UCSD-AML1 (cell line): ENCODE measurements at regions not wholly inside any gene's neighbourhood (a gene's known extent, or its start where the extent isn't known, plus 50 kb on each side); places are given as distances from the start of the nearest gene placed in this dataset.

Experiments
- DNase-seq: peaks from one replicate; lab custom pipeline; 2025; ENCODE audit not compliant: unreplicated experiment; lab: John Stamatoyannopoulos, UW

DNA sequence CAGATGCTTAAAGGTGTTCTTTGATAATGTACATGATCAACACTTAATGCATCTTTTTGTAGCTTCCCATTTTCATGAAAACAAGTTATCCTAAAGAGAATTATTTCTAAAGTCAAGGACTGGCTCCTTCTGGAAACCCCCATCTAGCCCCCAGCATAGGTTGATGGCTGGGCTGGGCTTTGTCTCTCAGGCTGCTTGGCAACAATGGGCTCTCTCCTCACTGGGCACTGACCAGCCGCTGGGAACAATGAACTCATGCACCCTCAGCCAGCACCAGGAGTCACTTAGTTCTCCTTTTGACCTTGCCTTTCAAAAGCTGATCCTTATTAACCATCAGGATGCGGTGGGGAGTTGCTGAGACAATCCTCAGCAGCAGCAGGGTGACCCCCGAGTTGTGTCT, 293.0 kb upstream of the PLXNA2 start:
- DNase-seq = no peak

DNA sequence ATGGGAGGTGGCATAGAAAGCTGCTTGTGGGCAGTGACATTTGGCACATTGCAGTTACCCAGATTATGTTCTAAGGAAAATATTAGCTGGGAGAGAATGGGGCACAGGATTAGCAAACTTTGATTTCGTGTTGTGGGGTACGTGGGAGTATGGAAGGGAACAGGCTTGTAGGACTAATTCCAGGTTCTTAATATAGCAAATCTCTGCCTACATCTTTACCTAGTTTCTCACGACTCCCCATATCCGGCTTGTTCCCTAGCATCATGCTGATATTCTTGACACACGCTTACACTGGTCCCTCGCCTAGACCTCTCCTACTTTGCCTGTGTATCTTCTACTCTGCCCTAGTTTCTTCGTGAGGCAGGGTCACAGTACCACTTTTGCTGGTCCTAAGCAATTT, 293.9 kb upstream of the PLXNA2 start:
- DNase-seq = no peak

DNA sequence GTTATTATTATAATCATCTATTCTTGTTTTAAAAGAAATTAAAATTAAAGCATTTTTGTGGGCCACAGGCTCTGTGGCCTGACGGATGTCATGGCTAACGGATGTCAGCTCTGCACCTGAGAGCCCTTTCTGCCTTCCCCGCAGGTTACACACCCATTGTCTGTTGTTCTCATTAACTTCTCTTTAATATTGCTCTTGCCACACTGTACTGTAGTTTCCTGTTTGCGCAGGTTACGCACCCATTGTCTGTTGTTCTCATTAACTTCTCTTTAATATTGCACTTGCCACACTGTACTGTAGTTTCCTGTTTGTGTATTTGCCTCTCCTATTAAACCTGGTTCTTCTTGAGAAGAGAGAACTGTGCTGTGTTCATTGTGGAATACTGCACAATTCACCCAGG, 294.4 kb upstream of the PLXNA2 start:
- no peak for DNase-seq

DNA sequence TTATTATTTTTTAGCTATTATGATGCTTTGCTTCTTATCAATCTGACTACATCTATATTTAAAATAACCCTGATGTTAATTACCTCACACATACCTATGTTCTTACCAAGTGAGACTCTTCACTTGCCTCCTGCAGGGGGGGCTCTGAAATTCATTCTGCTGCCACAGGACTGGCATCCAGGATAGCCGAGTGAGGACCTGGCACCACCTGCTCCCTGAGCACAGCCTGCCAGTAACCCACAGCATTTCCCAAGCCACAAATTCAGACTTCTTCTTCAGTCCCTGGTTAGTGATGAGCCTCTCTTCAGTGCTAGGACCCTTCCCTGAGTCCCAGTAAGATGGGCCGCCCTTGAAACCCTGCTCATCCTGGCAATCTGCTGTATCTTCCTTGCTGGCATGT, 296.5 kb upstream of the PLXNA2 start:
- DNase-seq = no peak

DNA sequence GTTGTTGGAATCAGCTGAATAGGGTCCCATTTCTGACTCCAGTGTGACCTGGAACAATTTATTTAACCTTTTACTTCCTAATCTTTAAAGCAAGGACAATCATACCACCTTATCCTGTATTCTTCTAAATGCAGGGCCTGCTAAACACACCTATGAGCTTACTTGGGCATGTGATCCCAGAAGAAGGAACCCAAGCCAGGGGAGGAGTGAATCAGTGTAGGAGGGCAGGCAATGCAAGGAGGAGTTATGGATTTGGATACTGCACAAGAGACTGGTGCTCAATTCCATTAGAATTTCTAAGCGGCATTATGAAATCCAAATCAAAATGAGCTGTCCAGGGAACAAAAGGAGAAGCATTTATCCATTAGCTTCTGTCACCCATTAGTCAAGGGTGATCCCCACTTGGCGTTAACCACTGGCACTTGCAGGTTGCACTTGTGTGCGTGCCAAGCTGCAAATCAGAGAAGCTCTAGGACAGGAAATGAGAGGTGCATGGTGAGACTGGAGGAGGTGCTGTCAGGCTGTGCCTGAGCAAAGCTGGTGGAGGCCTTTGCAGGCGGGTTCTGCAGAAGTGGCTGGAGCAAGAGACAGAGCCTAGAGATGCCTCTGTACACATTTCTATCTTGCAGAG, 297.2 kb upstream of the PLXNA2 start:
- DNase-seq = no peak

DNA sequence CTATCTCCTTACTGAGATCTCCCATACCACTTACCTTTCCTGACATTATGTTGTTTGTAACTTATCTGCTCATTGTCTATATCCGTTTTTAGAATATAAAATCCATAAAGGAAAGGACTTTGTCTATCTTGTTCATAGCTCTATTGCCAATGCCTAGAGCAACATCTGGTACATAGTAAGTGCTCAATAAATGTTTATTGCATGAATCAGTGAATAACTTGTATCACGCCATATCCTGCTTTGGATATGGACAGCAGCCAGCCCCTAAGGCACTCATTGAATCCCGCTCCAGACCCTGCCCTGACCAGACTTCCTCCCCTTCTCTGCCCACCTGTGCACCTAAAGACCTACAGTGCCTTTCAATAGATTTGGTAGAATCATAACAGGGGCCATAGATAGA, 298.1 kb upstream of the PLXNA2 start:
- no peak for DNase-seq

DNA sequence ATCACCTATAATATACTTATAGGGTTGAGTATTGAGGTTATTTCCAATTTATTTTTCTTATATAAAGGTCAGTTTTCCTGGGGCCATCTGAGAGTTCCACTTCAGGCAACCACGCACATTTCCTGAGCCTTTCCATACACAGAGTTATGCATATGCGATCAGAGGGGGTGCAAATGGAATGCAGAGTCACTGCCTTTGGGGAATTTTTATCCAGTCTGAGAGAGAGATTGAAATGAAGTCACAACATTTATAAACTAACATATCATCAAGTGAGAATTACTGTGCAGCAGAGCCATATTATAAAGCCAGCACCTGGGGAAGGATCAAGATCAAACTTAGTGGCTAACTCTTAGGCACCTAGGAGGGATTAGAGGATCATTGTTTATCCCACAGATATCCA, 299.9 kb upstream of the PLXNA2 start:
- no peak for DNase-seq

DNA sequence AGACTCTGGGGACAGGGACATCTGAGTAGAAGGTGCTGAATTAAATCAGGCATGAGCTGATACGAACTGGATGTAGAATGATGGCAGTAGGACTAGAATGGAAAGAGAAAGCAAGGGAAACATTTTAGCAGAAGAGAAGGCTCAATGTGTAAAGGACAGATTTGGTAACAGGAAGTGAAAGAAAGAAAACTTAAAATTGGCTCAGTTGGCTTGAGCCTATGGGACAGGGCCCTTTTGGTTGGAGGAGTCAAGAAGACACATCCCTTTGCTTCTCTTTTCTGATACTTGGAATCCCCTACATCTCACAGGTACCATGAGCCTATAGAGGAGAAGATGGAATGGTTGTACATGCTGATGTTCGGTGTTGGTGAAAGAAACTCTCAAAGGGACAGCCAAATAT, 300.6 kb upstream of the PLXNA2 start:
- DNase-seq = no peak

DNA sequence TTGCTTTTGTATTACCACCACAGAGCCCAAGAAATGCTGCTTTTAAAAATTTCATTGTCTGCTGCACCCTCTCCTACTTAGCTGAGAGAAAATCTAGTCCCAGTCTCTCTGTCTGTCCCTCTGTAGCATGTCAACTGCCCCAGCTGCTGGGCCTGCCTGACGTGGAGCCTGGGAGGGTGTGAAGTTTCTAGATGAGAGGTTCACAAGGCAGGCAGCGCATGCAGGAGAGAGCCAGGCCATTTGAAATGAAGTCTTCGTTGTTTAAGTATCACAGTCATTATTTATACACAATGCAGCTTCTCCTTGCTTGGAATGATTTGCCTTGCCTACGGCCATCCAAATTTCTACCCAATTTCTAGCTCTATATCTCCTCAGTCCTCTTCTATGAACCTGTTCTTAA, 306.8 kb upstream of the PLXNA2 start:
- no peak for DNase-seq

DNA sequence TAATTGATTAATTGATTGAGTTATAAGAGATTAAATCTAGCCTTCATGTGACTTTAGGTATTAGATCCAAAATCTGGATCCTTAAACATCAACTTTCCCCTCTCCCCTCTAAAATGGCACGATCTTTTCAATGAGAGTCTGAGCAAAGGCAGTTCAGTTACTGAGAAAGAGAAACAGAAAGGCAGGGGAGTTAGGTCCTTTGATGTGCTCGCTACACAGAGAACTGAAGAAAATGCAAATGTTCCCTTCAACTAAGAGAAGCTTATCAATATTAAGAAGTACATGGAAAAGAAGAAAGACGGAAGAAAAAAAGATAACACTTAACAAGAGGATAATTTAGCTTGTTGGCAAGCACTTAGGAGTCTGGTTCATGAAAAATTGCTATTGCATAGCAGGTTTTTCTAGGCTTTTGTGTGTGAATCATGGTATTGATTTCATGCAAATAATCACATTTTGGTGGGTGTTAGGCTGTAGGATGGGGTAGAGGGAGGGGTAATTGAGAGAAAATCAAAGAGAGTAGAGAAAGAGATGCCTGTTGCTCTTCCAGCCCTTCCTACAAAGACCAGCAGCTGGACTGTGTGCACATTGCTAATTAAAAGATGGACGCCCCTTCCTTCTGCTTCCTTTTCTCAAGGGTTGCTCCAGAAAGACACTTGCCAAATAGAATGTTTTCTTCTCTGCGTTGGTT, 307.6 kb upstream of the PLXNA2 start:
- DNase-seq = no peak

DNA sequence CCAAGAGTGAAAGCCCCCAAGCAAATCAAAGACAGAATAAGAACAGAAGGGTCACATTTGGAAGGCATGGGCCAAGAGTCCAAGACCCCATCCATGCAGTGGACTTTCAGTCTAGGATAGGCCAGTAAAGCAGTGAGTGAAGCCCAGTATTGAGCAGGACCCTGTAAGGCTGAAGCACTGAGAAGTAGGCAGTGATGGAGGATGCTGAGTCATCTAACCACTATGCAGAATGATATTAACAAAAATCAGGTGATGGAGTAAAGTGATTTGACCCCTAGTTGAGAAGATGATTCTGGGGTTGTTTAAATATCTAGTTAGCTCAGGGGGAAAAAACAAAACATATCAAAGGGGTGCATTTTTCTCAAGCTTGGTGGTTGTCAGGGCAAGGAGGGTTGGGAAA, 308.7 kb upstream of the PLXNA2 start:
- no peak for DNase-seq

DNA sequence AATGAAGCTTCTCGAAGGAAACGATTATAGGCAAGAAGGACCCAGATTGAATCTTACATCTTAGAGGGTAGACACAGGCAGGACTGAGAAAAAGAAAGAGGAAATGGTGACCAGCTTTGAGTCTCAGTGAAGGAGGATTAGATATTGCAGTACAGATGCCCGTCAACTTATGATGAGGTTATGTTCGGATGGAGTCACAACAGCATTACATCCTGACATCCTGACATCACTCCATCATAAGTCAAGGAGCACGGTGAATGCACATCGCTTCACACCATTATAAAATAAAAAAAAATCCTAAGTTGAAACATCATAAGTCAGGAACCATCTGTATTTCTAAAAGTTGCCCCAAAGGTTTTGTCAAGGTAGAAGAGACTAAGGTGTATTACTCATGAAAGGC, 312.3 kb upstream of the PLXNA2 start:
- DNase-seq = no peak

DNA sequence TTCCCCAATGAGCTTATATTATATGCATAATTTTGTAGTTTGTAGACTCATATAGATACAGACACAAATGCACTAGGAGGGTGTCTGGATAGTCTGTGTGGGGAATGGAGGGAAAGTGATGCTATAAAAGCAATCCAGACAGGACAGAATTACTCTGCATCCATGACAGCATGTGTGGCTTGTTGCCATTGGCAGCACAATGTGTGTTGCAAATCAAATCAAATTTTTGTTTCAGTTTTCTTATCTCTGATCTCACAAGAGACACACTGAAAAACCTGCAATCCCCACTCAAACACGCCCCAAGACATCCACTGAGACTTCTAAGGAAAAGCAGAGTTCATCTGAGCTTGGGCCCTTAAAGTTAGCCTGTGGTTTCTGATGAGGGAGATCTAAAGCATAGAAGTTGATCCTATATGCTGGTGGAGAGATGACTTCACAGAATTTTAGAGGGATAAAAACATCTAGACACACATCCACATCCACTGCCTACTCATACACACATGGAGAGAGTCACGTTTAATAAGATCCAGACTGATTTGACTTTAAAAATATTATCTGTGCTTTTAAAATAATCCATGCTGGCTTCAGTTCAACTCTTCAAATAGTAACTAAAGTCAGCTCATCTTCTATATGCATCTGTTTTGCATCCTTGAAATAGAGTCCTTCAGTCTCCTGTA, 313.0 kb upstream of the PLXNA2 start:
- no peak for DNase-seq

DNA sequence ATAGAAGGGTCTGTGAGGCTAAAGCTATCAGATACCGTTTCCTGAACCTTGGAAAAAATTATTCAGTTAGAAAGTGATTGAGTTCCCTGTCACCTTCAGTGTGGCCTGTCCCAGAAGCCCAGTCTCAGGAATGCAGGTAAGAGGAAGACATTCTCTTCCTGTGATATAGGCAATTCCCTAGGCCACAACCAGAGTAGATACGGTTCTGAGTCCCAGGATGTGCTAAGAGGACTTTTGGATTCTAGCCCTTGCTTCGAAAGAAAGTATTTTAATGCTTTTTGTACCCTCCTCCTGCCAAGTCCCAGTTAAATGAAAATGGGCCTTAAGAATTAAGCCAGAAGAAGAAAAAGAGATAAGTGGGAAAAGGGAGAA, 313.5 kb upstream of the PLXNA2 start:
- no peak for DNase-seq

DNA sequence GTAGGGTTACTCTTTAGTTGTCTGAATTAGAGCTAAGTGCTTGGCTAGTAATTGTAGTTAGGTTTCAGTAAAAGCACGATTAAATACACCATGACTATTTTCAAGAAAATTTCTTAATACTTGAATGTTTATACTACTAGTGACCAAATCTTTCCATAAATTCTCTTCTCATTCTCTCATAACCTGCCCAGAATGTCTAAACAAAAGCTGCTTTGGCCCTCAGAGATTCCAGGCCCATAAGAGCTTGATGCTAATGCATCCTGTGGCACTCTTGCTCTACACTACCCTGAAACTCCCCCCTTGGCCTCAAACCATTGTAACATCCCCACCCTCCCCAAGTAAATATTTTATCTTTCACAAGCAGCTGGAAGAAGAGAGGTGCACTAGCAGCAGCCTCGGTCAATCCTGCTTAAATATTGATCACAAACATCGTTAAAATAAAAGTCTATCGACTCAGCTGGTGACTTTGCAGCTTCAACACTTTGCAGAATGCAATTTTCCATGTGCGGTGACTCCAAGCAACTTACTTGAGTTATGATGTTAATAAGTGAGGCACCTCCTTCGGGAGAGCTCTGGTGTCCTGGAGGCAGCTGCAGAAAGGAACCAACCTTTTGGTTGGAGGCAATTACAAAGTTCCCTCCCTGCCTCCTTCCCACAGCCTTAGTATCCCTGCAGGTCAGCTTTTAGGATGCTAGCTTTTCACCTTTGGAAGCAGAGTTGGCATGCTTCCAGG, 315.6 kb upstream of the PLXNA2 start:
- no peak for DNase-seq

DNA sequence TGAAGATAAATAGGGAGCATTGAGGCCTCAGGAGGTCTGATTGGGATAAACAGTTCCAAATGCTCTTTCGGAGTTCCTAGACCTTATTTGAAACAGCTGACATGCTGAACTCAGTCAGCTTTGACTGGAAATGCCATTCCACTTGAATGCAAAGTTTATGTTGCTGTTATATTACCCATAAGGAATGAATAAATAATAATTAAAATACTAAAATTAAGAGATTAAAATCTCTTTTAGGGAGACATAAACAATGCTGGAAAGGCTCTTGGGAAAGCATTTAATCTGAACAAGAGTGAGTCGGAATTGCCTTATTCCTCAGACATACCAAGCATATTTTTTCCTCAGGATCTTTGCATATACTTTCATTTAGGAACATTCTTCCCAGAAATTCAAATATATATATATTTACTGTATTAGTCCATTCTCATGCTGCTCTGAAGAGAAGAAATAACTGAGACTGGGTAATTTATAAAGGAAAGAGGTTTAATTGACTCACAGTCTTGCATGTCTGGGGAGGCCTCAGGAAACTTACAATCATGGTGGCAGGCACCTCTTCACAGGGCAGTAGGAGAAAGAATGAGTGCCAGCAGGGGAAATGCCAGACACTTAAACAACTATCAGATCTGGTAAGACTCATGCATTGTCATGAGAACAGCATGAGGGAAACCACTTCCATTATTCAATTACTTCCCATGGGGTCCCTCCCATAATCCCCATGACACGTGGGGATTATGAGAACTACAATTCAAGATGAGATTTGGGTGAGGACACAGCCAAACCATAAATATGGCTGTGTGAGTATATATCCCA, 318.2 kb upstream of the PLXNA2 start:
- no peak for DNase-seq

DNA sequence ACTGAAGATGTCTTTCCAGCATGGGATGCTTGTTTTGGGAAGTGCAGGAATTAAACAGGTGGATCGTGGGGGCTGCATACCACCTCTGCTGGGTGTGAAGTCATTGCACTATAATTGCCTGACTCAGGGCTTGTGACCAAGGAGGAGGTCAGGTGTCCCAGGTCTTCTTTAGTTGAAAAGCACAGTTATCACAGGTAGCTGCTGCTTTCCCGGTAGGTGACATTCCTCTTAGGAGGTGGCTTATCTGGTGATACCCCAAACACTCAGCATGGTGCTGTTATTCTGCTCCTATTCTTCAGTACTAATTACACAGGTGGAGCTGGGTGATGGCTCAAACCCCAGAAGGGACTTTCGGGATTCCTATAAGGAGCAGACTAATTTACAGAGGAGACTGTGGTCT, 320.3 kb upstream of the PLXNA2 start:
- DNase-seq = no peak

DNA sequence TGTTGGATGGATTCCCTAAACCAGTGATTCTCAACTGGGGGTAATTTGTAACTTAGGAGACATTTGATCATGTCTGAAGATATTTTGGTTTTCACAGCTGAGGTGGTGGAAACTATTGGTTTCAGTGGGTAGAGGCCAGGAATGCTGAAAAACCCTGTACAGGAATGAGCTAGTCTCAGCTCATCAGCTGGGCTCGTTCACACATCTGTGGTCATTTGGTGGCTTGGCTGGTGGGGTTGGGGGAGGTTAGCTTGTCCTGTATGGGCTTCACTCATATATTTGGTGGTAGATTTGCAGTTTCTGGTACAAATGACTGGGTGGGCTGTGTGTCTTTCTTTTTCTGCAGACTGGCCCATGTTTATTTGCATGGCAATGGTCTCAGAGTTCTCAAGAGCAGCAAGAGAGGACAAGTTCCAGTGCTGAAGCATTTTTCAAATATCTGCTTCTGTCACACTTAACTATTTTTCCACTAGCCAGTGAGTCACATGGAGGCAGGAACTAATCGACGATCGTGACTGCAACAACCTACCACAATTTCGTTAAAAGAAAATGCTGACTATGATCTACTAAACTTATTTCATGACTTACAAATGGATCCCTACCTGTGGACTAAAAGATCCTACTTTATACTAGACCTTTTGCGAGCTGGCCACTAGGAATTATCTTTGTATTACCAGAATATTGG, 321.7 kb upstream of the PLXNA2 start:
- no peak for DNase-seq

DNA sequence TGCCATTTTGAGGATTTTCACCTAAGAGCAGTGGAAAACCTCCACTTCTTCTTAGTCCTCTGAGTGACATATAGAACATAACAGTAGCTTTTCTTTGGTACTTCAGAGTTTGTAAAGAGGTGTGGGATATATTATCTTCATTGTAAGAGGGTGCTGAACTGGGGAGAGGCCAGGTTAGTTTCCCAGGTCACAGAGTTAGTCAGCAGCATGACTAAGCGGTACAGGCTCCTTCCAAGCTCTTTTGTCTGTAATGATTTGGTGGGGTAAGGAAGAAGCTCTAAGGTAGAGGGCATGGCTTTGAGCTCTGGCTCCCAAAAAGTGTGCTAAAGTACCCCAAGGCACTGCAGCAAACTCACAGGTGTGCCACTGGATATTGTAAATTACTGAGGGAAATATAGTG, 325.0 kb upstream of the PLXNA2 start:
- no peak for DNase-seq

DNA sequence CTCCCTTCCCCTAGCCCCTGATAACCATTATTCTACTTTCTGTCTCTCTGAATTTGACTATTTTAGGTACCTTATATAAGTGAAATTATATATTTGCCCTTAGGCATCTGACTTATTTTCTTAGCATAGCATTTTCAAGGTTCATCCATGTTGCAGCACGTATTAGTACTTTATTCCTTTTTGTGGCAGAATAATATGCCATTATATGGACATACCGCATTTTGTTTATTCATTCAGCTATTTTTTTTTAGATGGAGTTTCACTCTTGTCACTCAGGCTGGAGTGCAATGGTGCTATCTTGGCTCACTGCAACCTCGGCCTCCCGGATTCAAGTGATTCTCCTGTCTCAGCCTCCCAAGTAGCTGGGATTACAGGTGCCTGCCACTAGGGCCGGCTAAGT, 326.2 kb upstream of the PLXNA2 start:
- DNase-seq = no peak

DNA sequence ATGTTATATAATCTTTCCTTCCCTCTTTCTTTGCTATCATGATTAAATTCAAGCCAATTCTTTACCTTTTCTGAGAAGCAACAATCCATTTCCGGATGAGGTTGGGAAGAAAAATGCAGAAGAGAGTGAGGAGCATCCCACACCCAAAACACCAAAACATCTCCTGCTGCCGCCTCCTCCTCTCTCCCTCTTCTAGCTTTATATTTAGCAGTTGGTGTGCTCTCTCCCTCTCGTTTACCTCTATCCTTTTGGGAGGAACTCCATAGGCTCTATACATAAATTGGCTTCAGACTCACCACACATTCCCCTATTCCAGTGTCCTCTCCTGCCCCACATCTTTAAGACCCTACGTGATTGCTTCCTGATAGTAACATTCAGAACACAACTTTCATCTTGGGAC, 332.2 kb upstream of the PLXNA2 start:
- DNase-seq = no peak
